IPS-NIHi7 (cell line): ENCODE measurements at regions not wholly inside any gene's neighbourhood (a gene's known extent, or its start where the extent isn't known, plus 50 kb on each side); places are given as distances from the start of the nearest gene placed in this dataset.
"Not testable (repeated sequence)": the region's sequence is repeated elsewhere in the genome, so short reads cannot be mapped to it uniquely, and the experiment has no call there.

Experiments
- DNase-seq: peaks from one replicate; pipeline ENCODE4 v3.0.0; 2012; ENCODE audit warnings: mixed read lengths; ENCODE audit errors: extremely low spot score

GRCh38 chr1:78715181-78715661, 65.6 kb downstream of the IFI44 start:
- no peak for DNase-seq

- DNase-seq, result no peak
Measured at GRCh38 chr1:78716186-78716585, 66.6 kb downstream of the IFI44 start.

- no peak for DNase-seq
Measured at GRCh38 chr1:78718566-78718965, 68.9 kb downstream of the IFI44 start.

GRCh38 chr1:78721136-78721535, 71.5 kb downstream of the IFI44 start:
- DNase-seq, result no peak

GRCh38 chr1:78722105-78722504, 72.5 kb downstream of the IFI44 start:
- no peak for DNase-seq

- DNase-seq, result no peak
Measured at GRCh38 chr1:78722521-78722920, 72.9 kb downstream of the IFI44 start.

GRCh38 chr1:78722947-78723346, 73.3 kb downstream of the IFI44 start:
- no peak for DNase-seq

- no peak for DNase-seq
Measured at GRCh38 chr1:78726686-78727085, 77.1 kb downstream of the IFI44 start.

GRCh38 chr1:78728359-78728758, 78.7 kb downstream of the IFI44 start:
- no peak for DNase-seq

GRCh38 chr1:78730054-78730453, 80.4 kb downstream of the IFI44 start:
- DNase-seq, result no peak

- DNase-seq, result no peak
Measured at GRCh38 chr1:78731674-78732073, 82.0 kb downstream of the IFI44 start.

- DNase-seq, result no peak
Measured at GRCh38 chr1:78737241-78737640, 87.6 kb downstream of the IFI44 start.

GRCh38 chr1:78743626-78744025, 94.0 kb downstream of the IFI44 start:
- DNase-seq, result no peak

- DNase-seq, result no peak
Measured at GRCh38 chr1:78745111-78745510, 95.5 kb downstream of the IFI44 start.

- not testable (repeated sequence) for DNase-seq
Measured at GRCh38 chr1:78753679-78754078, 104.0 kb downstream of the IFI44 start.

GRCh38 chr1:78755986-78756385, 106.4 kb downstream of the IFI44 start:
- DNase-seq, result no peak

GRCh38 chr1:78758506-78758905, 108.9 kb downstream of the IFI44 start:
- no peak for DNase-seq

- no peak for DNase-seq
Measured at GRCh38 chr1:78759881-78760280, 110.2 kb downstream of the IFI44 start.

GRCh38 chr1:78760858-78761257, 111.2 kb downstream of the IFI44 start:
- DNase-seq, result no peak

GRCh38 chr1:78762113-78762512, 112.5 kb downstream of the IFI44 start:
- DNase-seq, result no peak

- DNase-seq, result no peak
Measured at GRCh38 chr1:78765489-78765888, 115.9 kb downstream of the IFI44 start.

- no peak for DNase-seq
Measured at GRCh38 chr1:78779831-78780230, 130.2 kb downstream of the IFI44 start.

GRCh38 chr1:78787544-78787943, 137.9 kb downstream of the IFI44 start:
- DNase-seq, result no peak

GRCh38 chr1:78790174-78790573, 140.5 kb downstream of the IFI44 start:
- DNase-seq, result no peak

GRCh38 chr1:78792756-78793155, 143.1 kb downstream of the IFI44 start:
- DNase-seq, result no peak
